A204.1 (cell line): ENCODE measurements at regions not wholly inside any gene's neighbourhood (a gene's known extent, or its start where the extent isn't known, plus 50 kb on each side); places are given as distances from the start of the nearest gene placed in this dataset.
"Not testable (repeated sequence)": the region's sequence is repeated elsewhere in the genome, so short reads cannot be mapped to it uniquely, and the experiment has no call there.

Experiments used
- FAIRE-seq: peaks from 2 replicates; lab custom pipeline; 2012; peaks lifted over from hg19 to GRCh38; lab: Jason Lieb, UNC

DNA sequence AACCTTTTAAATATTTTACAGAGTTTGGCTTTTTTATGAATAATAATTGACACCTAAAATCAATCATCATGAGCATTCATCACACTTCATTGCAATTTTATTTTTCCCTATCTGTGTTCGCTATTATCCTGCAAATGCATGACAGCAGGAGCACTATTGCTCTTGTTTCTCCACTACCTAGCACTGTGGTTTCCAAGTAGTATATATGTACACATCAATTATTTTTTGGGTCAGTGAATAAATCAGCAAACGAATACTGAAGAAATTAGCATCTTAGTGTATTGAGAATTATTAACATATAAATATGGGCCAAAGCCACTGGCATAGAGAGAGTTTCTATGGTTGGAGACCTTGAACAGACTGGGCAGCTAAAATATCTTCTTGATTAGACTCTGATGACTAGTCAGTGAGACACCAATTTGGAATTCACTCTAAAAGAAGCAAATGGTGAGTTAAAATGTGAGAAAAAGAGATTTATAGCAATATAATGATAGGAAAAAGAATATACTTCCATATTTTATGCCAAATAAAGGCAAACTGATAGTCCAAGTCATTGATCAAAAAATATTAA is 731.1 kb upstream of the LUZP2 start:
- FAIRE-seq = no peak

DNA sequence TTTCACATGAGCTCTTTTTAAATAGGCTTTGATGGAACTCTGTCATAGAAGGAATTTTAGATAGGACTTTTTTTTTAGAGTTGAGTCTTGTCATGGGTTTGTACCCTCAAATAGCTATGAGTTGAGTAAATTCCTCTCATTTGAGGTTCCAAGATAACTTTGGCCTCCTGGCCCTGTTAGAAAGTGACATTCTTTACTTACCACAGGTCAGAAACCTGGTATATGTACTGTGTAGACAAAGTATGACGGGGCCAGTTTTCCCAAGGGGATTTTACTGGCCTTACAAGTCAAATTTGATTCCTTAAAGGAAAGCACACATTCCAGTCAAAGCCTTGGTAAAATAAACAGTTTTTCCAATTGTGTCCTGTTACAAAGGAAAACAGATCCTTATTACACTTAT is 729.3 kb upstream of the LUZP2 start:
- no peak for FAIRE-seq

DNA sequence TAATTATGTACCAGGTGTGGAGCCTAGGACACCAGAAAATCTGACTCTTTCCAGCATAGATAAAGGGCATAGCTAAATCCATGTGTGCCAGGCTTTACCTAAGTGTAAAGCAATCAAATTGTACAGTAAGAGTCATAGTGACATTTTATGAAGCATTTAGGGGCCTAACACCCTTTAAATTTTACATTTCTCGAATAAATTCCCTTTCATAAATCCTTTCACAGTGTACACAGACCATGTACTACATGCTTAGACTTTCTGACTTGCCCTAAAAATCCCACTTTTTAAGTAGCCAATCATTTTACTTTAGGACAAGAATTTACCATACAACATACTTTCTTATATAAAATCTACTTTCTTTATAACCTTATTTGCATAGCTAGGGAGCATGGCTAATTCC is 727.6 kb upstream of the LUZP2 start:
- no peak for FAIRE-seq

DNA sequence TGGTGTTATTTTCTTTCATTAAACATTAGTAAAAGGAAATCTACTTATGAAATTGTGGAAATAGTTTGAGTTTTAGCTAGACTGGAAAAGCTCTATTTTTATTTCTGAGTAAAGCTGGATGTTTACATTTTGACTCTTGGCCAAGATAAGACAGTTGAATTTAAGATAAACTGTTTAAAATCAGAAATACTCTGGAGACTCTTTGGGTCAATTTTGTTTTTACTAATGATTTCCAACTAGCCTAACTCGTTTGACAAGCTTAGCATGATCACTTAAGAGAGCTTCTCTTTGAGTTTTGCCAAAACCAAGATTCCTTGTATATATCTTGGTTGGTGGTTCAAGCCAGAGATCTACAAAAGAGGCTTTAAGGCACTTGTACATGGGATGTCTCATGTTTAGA is 724.8 kb upstream of the LUZP2 start:
- no peak for FAIRE-seq

DNA sequence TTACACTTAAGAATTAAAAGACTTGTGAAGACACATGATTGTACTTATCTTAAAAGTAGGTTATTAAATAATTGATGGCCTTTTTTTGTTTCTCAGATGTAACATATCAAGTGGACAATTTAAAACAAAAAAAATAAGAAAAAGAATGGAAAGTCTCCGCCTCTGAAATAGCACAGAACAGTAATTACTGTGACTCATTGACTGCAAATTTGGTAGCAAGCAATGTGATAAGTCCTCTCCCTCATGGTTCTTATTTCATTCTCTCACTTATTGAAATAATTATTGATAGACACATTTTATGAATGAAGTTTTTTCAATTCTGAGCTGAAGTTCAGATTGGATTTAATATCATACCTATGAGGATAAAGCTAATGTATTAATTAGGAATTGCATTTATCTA is 717.9 kb upstream of the LUZP2 start:
- FAIRE-seq = no peak

DNA sequence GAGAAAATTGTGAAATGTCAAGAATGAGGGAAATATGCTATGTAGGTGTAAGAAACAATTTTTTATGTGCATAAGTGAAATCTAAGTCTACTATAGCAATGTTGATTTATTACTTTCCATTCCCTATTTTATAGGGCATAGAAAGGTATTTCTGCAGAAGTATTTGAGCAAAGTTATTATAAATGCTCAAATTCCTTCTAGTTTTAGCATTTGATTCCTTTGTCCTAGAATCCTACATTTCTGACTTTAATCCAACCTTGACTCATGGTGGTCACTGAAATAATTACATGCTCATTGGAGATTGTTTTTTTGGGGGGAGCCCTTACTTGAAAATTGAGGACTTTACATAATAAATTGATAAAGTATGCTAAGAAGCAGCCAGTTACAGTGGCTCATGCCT is 716.6 kb upstream of the LUZP2 start:
- FAIRE-seq = no peak

DNA sequence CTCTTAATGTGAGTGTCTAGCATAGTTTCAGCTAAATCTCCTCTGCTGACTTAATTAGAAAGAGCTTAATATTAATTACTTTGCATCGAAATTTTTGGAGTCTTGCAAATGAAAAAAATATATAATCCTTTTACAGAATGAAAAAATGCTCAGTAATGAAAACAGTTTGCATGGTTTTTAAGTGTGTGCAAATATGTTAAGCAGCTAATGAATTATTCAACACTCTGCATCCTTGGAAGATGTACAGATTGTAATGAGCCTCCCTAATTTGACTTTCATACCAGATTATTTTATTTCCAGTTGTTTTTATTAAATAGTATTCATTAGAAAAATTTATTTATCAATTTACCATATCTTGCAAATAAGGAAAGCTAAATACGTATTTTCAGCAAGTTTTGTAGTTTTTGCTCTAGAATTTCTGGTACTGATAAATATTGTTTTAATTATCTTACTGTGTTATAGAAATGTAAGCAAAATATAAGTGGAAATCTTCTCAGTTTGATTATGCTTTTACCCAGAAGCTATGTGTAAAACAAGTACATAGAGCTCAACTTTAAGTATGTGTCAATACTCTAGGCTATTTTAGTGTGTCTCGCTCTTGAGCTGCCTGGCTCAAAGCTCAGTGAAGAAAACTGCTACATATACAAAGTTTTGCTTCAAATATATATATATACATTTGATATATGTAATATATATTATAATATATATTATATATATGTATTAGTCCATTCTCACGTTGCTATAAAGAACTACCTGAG is 714.9 kb upstream of the LUZP2 start:
- no peak for FAIRE-seq

DNA sequence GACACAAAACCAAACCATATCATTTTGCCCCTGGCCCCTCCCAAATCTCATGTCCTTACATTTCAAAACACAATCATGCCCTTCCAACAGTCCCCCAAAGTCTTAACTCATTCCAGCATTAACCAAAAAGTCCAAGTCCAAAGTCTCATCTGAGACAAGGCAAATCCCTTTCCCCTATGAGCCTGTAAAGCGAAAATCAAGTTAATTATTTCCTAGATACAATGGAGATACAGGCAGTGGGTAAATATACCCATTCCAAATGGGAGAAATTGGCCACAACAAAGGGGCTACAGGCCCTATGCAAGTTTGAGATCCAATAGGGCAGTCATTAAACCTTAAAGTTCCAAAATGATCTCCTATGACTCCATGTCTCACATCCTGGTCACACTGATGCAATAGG is 709.9 kb upstream of the LUZP2 start:
- FAIRE-seq = not testable (repeated sequence)

DNA sequence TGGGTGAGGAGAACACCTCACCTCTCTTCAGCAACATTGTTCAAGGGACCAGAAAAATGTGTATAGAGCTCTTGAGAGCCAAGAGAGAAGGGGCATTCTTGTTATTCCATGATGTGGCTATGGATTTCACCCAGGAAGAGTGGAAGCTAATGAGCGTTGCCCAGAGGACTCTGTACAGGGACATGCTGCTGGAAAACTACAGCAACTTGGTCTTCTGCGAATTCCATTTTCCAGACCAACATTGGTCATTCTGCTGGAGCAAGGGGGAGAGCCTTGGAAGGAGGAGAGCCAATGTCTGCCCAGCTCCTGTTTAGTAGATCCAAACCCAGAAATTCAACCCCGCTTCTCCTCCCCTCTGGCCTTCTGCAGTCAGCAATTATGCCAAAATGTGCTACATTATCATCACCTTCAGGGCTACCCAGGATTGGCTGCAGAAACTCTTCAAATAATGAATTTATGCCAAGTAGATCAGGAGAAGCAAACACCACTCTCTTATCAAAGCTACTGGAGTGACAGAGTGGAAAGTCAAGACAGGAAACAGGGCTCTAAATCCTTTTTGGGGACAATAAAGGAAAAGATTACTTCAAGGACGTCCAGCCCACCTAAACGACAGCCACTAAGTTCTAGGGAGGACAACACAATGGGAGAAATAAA is 707.5 kb upstream of the LUZP2 start:
- no peak for FAIRE-seq

DNA sequence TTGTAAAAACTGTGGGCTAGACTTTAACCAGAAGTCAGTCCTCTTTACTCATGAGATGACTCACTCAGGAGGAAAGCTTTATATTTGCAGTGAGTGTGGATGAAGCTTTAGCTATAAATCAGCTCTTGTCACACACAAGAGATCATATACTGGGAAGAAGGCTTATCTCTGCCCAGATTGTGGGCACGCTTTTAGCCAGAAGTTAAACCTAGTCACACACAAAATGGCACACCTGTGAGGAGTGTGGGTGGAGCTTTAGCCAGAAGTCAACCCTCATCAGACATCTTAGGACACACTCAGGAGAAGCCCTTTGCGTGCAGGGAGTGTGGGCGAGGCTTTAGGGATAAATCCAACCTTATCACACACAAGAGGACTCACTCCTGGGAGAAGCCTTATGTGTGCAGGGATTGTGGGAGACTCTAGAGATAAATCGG is 706.9 kb upstream of the LUZP2 start:
- no peak for FAIRE-seq

DNA sequence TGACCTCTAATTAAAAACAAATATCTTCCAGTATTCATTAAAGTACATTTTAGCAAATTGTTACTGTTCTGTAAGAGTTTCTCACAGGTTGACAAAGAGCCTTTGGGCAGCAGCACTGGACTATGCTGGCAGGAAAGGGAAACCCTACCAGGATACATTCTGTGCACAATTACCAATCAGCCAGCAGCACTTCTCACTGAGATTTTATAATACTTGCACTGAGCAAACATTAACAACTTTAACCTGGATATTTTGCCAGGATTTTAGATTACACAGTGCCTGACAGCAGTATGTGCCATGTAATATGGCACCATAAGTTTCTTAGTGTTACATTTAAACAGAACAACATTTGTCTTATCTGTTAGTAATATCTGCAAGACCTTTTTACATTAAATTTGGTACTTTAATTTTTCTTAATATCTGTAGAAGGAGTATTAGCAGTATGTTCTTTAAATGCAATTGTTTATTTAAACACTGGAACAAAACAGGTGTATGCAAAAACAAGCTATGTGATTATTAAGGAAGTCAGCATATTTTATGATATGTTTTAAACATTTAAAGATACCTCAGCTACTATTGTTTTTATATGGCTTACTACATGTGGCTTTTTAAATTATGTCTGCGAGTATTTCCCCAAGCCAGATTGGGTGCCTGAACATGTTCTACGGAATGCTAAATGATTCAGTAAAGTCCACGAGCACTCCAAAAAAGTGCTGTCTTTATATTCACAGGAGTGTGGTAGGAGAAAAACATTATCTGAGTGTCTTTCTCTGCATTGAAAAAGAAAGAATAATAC is 699.0 kb upstream of the LUZP2 start:
- no peak for FAIRE-seq

DNA sequence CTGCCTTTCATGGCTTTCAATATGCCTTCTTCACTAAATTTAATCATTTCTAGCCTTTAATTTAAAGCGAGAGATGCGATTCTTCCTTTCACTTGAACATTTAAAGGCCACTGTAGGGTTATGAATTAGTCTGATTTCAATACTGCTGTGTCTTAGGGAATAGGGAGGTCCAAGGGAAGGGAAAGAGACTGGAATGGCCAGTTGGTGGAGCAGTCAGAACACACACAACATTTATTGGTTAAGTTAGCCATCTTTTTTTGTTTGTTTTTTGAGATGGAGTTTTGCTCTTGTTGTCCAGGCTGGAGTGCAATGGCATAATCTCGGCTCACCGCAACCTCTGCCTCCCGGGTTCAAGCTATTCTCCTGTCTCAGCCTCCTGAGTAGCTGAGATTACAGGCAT is 662.5 kb upstream of the LUZP2 start:
- FAIRE-seq = not testable (repeated sequence)

DNA sequence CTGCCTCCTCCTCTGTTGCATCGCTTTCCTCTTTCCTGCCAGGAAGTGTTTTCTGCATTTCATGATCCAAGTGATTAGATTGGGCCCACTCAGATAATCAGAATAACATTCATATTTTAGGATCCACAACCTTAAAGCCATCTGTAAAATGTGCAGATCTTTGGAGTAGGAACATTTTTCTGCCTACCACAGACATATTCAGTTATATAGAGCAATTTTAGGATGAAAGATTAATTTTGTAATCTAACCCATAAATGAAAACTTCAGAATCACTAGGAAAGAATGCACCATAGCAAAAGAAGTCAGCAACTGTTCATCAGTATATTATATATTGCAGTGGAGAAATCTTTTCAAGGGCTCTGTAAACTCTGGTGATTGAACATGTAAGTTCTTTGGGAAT is 659.9 kb upstream of the LUZP2 start:
- no peak for FAIRE-seq

DNA sequence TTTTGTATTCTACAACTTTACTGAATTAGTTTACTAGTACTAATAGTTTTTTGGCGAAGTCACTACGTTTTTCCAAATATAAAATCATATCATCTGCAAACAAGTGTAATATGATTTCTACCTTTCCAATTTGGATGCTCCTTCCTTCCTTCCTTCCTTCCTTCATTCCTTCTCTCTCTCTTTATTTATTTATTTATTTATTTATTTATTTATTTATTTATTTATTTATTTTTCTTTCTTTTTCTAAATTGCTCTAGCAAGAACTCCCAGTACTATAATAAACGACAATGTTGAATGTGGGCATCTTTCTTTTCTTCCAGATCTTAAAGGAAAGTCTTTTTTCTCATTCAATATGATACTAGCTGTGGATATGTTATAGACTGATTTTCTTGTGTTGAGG is 656.0 kb upstream of the LUZP2 start:
- no peak for FAIRE-seq

DNA sequence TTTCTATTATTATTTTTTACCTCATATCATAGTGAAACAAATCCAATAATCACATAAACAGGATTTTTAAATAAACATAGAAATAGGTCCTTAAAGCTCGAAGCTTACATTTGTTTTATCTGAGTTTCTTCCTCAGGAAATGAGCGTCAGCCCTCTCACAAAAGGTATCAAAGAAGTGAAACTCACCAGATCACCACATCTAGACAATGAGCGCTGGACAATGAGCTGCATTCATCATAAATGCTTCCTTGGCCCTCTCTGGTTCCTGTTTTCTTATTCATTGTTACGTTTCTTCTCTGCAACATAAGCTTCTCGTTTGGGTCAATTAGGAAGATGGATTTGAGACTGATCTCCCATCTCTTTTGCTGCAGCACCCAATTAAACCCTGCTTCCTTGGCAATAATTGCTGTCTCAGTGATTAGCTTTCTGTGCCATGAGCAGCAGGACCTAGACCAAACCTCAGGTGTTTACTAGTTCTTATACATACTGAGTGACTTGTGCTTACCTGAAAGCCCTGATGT is 649.9 kb upstream of the LUZP2 start:
- no peak for FAIRE-seq

DNA sequence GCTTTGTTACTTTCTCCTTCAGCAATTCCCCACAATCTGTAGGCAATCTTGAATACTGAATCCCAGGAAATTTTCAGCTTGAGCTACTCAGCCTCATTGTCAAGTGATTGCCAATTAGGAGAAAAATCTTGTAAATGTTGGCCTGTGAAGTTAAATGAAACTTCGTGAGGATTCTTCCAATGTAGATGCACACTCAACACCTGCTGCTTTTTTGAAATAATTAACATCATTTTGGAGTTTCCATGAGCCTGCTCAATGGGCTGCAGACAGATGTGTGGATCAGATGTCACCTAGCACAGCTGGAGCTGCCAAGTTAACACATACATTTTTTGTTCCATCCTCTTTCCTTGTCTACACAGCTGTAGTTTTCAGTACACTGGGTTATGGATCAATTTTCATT is 645.6 kb upstream of the LUZP2 start:
- FAIRE-seq = no peak

DNA sequence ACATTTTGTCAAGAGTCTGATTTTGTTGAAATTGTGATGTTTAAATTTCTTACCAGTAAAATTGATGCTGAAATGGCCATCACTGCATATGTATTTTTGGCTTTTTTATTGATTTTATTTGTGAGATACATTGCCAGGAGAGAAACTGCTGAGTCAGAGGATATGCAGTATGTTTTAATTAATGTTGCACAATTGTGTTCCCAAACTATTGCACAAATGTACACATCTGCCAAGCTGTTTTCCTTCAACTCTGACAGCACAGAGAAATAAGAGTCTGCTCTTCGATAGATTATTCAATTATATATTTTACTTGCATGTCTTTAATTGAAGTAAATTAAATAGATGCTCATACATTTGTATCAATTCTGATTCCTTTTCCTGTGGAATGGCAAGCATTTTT is 640.2 kb upstream of the LUZP2 start:
- no peak for FAIRE-seq

DNA sequence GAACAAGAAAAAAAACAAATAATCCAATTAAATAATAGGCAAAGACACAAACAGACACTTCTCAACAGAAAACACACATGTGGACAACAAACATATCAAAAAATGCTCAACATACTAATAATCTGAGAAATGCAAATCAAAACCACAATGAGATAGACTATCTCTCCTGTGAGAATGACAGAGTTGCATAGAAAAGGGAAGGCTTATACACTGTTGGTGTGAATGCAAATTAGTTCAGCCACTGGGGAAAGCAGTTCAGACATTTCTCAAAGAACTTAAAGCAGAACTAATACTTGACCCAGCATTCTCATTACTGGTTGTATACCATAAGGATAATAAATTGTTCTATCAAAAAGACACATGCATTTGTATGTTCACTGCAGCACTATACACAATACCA is 637.8 kb upstream of the LUZP2 start:
- FAIRE-seq = no peak

DNA sequence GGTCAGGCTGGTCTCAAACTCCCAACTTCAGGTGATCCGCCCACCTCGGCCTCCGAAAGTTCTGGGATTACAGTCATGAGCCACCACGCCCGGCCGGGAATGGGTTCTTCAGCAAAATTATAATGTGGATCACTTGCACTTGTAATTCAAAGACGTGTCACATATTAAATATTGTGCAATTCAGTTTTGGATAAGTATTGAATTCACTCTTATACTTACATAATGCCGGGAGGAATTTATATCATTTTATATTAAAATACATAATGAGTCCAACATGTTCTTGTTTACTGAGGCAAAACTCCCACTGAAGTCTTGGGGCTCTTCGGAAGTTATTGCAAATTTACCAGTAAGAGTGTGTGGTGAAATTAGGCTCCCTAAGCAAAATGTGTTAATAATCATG is 635.2 kb upstream of the LUZP2 start:
- FAIRE-seq = no peak

DNA sequence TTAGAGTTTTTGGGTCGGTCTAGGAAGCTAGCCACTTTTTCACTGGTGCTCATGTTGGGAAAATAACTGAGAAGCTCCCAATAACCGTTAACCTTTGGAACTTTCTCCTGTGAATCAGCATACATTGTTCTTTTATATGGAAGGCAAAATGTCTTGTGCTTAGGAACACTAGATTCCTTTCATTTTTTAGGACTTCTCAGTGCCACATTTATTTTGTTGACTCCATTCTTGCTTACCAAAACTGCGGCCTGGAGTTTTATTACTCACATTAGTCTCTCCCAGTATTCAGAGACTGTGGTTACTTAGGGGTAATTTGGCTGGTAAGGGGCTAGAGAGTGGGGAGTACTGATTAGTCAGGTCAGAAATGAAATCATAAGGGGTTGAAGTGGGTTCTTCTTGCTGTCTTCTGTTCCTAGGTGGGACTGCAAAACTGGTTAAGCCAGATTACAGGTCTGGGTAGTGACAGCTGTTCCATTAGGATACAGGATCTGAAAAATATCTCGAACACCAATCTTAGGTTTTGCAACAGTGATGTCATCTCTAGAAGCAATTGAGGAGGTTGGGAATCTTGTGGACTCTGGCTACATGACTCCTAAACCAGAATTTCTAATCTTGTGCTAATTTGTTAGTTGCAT is 631.4 kb upstream of the LUZP2 start:
- no peak for FAIRE-seq

DNA sequence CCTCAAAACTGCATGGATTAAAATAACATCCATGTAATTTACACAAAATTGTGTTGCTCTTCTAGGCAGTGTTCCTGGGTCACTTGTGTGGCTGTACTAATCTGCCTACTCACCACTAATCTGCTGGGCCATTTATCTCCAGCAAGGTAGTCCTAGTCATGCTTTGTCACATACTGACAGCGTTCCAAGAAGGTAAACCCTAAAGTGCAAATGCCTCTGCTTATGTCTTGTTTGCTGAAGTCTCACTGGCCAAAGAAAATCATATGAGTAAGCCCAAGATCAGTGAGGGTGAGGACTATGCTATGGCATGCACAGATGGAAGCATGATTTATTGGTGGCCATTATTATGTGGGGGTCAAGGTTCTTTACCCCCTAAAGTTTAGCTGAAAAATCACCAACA is 630.2 kb upstream of the LUZP2 start:
- no peak for FAIRE-seq

DNA sequence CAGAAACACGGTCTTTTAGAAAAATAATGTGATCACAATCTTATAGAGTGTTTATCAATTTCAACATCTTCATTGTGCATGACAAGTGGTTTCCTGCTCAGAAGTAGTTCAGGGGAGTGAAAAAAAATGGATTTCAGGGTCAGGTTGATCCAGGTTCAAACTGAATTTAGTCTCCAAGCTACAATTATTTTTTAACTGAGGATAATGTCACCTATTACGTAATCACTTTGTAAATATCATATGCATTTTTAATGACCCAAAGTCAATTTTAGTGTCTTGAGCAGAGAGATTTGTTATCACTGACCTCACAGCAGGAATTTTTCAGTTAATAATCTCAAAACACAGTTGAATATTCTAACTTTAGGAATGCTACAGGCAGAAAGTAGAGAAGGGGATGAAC is 627.2 kb upstream of the LUZP2 start:
- no peak for FAIRE-seq
